HG03095 (cell line): ENCODE measurements at regions not wholly inside any gene's neighbourhood (a gene's known extent, or its start where the extent isn't known, plus 50 kb on each side); places are given as distances from the start of the nearest gene placed in this dataset.

Source experiments
- ATAC-seq: cut with Tn5 transposase; IDR thresholded peaks from one replicate; pipeline ENCODE4 v1.9.1; 2021; ENCODE audit warnings: moderate library complexity; ENCODE audit not compliant: unreplicated experiment

GRCh38 chr1:82423174-82423815, 622.6 kb downstream of the ADGRL2 start:
- ATAC-seq: no peak

GRCh38 chr1:82421782-82422181, 621.0 kb downstream of the ADGRL2 start:
- ATAC-seq: no peak

GRCh38 chr1:82420584-82420983, 619.9 kb downstream of the ADGRL2 start:
- ATAC-seq: no peak

- ATAC-seq: no peak
Observed at GRCh38 chr1:82411605-82412004, 610.9 kb downstream of the ADGRL2 start.

- no peak for ATAC-seq
Observed at GRCh38 chr1:82405333-82405732, 604.6 kb downstream of the ADGRL2 start.

- no peak for ATAC-seq
Observed at GRCh38 chr1:82401116-82401515, 600.4 kb downstream of the ADGRL2 start.

GRCh38 chr1:82400521-82400920, 599.8 kb downstream of the ADGRL2 start:
- ATAC-seq: no peak

GRCh38 chr1:82399093-82399492, 598.4 kb downstream of the ADGRL2 start:
- no peak for ATAC-seq

- ATAC-seq: no peak
Observed at GRCh38 chr1:82398357-82398756, 597.6 kb downstream of the ADGRL2 start.

GRCh38 chr1:82395440-82395839, 594.7 kb downstream of the ADGRL2 start:
- ATAC-seq: no peak

- no peak for ATAC-seq
Observed at GRCh38 chr1:82392946-82393345, 592.2 kb downstream of the ADGRL2 start.

- no peak for ATAC-seq
Observed at GRCh38 chr1:82392513-82392912, 591.8 kb downstream of the ADGRL2 start.

GRCh38 chr1:82391712-82392111, 591.0 kb downstream of the ADGRL2 start:
- no peak for ATAC-seq

GRCh38 chr1:82390627-82391026, 589.9 kb downstream of the ADGRL2 start:
- no peak for ATAC-seq

GRCh38 chr1:82388679-82389078, 587.9 kb downstream of the ADGRL2 start:
- no peak for ATAC-seq

GRCh38 chr1:82387012-82387366, 586.3 kb downstream of the ADGRL2 start:
- ATAC-seq: no peak

- ATAC-seq: no peak
Observed at GRCh38 chr1:82386365-82387011, 585.8 kb downstream of the ADGRL2 start.

- ATAC-seq: no peak
Observed at GRCh38 chr1:82384776-82385175, 584.0 kb downstream of the ADGRL2 start.

GRCh38 chr1:82377201-82377884, 576.6 kb downstream of the ADGRL2 start:
- no peak for ATAC-seq

- ATAC-seq: no peak
Observed at GRCh38 chr1:82373710-82374109, 573.0 kb downstream of the ADGRL2 start.

- no peak for ATAC-seq
Observed at GRCh38 chr1:82371844-82372498, 571.2 kb downstream of the ADGRL2 start.

GRCh38 chr1:82367456-82367855, 566.7 kb downstream of the ADGRL2 start:
- ATAC-seq: no peak
